ENCODE measurements at regions not wholly inside any gene's neighbourhood (a gene's known extent, or its start where the extent isn't known, plus 50 kb on each side); places are given as distances from the start of the nearest gene placed in this dataset.

DNA sequence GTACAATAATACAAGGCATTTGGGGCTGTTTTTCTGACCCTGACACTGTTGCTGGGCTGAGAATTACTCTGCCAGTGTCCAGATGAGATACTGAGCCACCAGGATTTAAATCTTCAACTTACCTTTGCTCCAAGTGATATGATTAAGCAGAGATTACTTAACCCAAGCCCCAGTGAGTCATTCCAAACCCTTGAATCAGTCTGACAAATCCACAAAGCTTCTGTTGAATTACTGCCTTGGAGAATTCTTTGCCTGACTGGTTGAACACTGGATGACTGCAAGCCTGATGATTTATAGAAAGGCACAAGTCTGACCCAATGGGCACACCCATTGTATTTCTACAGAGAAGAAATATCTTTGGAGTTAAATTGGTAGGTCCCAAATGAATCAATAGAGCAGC lies 88.2 kb upstream of the TSC22D2 start:
- no peaks in the 10 kb centered on the region for H3K36me3 ChIP-seq
- no peak for TF ChIP-seq CTCF (IDR thresholded peaks at IDR 0.05)
- no peak overlapping the region for H3K27ac ChIP-seq
- peaks cover 0 to 6% (median 4%) of the 10 kb centered on the region in 4 donors for H3K4me1 ChIP-seq
- H3K4me3 ChIP-seq = no peak overlapping the region
- H3K27me3 ChIP-seq = no peaks in the 10 kb centered on the region
- H3K9me3 ChIP-seq = no peaks in the 10 kb centered on the region
- intact Hi-C loops (cut with DNase I; ENCODE audit: low total_unique reads) = no loop called here
- DNase-seq = no peak

- Histone ChIP-seq H3K27me3 (no peaks in the 10 kb centered on the region), H3K36me3 (no peaks in the 10 kb centered on the region), H3K27ac (no peak overlapping the region), H3K4me1 (peaks cover 0 to 11% (median 5%) of the 10 kb centered on the region in 4 donors), H3K9me3 (no peaks in the 10 kb centered on the region), H3K4me3 (no peak overlapping the region)
- no peak for DNase-seq
- TF ChIP-seq CTCF (IDR thresholded peaks at IDR 0.05) = no peak
- intact Hi-C loops (cut with DNase I; ENCODE audit: low total_unique reads) = no loop called here
Observed at GRCh38 chr3:150317469-150317868, 90.6 kb upstream of the TSC22D2 start.

DNA sequence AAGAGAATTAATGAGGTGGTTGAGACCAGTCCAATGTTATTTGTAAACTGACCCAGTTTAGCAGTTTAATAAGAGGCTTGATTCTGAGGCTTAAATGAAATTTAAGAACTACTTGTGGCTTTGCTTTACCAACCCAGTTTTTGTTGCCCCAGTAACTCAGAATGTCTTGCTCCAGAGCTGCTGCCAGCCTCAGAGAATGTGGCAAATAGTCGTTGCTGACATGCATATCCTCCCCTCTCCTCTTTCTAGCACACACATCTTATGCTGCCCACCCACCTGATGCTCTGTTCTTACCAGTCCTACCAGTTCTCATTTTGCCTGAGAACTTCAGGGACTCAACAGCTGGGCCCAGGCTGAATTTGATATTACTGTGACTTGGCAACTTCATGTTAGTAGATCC lies 92.4 kb upstream of the TSC22D2 start:
- peaks cover 0 to 6% (median 0%) of the 10 kb centered on the region in 4 donors for H3K4me1 ChIP-seq
- intact Hi-C loops (cut with DNase I; ENCODE audit: low total_unique reads) = no loop called here
- H3K4me3 ChIP-seq = no peak overlapping the region
- DNase-seq = no peak
- no peaks in the 10 kb centered on the region for H3K27me3 ChIP-seq
- TF ChIP-seq CTCF (IDR thresholded peaks at IDR 0.05) = no peak
- no peaks in the 10 kb centered on the region for H3K9me3 ChIP-seq
- no peaks in the 10 kb centered on the region for H3K36me3 ChIP-seq
- no peak overlapping the region for H3K27ac ChIP-seq

- peaks cover 0 to 6% (median 0%) of the 10 kb centered on the region in 4 donors for H3K4me1 ChIP-seq
- H3K36me3 ChIP-seq = no peaks in the 10 kb centered on the region
- intact Hi-C loops (cut with DNase I; ENCODE audit: low total_unique reads) = no loop called here
- H3K4me3 ChIP-seq = no peak overlapping the region
- H3K9me3 ChIP-seq = no peaks in the 10 kb centered on the region
- no peaks in the 10 kb centered on the region for H3K27me3 ChIP-seq
- DNase-seq = no peak
- no peak for TF ChIP-seq CTCF (IDR thresholded peaks at IDR 0.05)
- H3K27ac ChIP-seq = no peak overlapping the region
Observed at GRCh38 chr3:150314248-150315004, 93.7 kb upstream of the TSC22D2 start.

GRCh38 chr3:150312018-150312657 lies 96.0 kb upstream of the TSC22D2 start:
- no peak overlapping the region for H3K27ac ChIP-seq
- no peaks in the 10 kb centered on the region for H3K9me3 ChIP-seq
- H3K36me3 ChIP-seq = no peaks in the 10 kb centered on the region
- no peak for DNase-seq
- intact Hi-C loops (cut with DNase I; ENCODE audit: low total_unique reads) = no loop called here
- H3K4me1 ChIP-seq = peaks cover 0 to 14% (median 10%) of the 10 kb centered on the region in 4 donors
- no peaks in the 10 kb centered on the region for H3K27me3 ChIP-seq
- H3K4me3 ChIP-seq = no peak overlapping the region
- TF ChIP-seq CTCF (IDR thresholded peaks at IDR 0.05) = no peak
